Cerebellar cortex (tissue), 1 donor: ENCODE measurements at regions not wholly inside any gene's neighbourhood (a gene's known extent, or its start where the extent isn't known, plus 50 kb on each side); places are given as distances from the start of the nearest gene placed in this dataset.
"Not testable (repeated sequence)": the region's sequence is repeated elsewhere in the genome, so short reads cannot be mapped to it uniquely, and the experiment has no call there.

Source experiments
- DNase-seq: peaks from one replicate; pipeline ENCODE4 v3.0.0-alpha.2; 2015; ENCODE audit warnings: low spot score

- DNase-seq, result no peak
Observed at GRCh38 chr4:84286048-84286447, 213.0 kb downstream of the NKX6-1 start.

GRCh38 chr4:84279678-84280077 lies 219.4 kb downstream of the NKX6-1 start:
- no peak for DNase-seq

- DNase-seq, result no peak
Observed at GRCh38 chr4:84277923-84278322, 221.2 kb downstream of the NKX6-1 start.

GRCh38 chr4:84276752-84277151 lies 222.3 kb downstream of the NKX6-1 start:
- DNase-seq, result no peak

- no peak for DNase-seq
Observed at GRCh38 chr4:84269536-84270044, 229.5 kb downstream of the NKX6-1 start.

- no peak for DNase-seq
Observed at GRCh38 chr4:84264652-84265051, 234.4 kb downstream of the NKX6-1 start.

GRCh38 chr4:84263415-84263814 lies 235.7 kb downstream of the NKX6-1 start:
- DNase-seq, result no peak

GRCh38 chr4:84260495-84260894 lies 238.6 kb downstream of the NKX6-1 start:
- DNase-seq, result no peak

- DNase-seq, result no peak
Observed at GRCh38 chr4:84258905-84259830, 239.9 kb downstream of the NKX6-1 start.

GRCh38 chr4:84254537-84254936 lies 244.6 kb downstream of the NKX6-1 start:
- DNase-seq, result no peak

GRCh38 chr4:84249521-84249920 lies 249.6 kb downstream of the NKX6-1 start:
- no peak for DNase-seq

- DNase-seq, result not testable (repeated sequence)
Observed at GRCh38 chr4:84245042-84245441, 254.1 kb downstream of the NKX6-1 start.

GRCh38 chr4:84244346-84244801 lies 254.7 kb downstream of the NKX6-1 start:
- not testable (repeated sequence) for DNase-seq

GRCh38 chr4:84243685-84244084 lies 255.4 kb downstream of the NKX6-1 start:
- DNase-seq, result no peak

- no peak for DNase-seq
Observed at GRCh38 chr4:84239278-84239845, 259.7 kb downstream of the NKX6-1 start.

- no peak for DNase-seq
Observed at GRCh38 chr4:84238247-84239090, 260.6 kb downstream of the NKX6-1 start.

GRCh38 chr4:84237008-84237407 lies 262.1 kb downstream of the NKX6-1 start:
- no peak for DNase-seq

GRCh38 chr4:84235126-84235944 lies 263.8 kb downstream of the NKX6-1 start:
- DNase-seq, result no peak

GRCh38 chr4:84232309-84233095 lies 266.6 kb downstream of the NKX6-1 start:
- no peak for DNase-seq

GRCh38 chr4:84231539-84232055 lies 267.5 kb downstream of the NKX6-1 start:
- no peak for DNase-seq
